ENCODE measurements at regions not wholly inside any gene's neighbourhood (a gene's known extent, or its start where the extent isn't known, plus 50 kb on each side); places are given as distances from the start of the nearest gene placed in this dataset.

DNA sequence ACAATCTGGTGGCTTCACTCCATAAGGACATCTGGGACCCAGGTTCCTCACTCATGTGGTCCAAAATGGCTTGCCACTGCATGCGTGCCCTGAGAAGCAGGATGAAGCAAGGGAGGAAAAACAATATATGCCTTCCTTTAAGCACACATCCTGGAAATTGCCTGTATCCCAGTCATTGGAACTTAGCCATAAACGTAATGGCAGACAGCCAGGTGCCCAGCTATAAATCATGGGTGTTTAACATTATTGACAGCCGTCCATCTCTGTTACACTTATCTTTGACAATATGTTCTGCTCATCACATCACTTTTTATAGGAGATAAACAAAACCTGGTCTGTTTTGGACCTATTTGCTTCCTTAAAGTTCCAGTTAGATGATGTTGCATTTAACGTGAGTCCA, 181.0 kb downstream of the AASDH start:
- DNase-seq (ENCODE audit: low spot score), result no peak

DNA sequence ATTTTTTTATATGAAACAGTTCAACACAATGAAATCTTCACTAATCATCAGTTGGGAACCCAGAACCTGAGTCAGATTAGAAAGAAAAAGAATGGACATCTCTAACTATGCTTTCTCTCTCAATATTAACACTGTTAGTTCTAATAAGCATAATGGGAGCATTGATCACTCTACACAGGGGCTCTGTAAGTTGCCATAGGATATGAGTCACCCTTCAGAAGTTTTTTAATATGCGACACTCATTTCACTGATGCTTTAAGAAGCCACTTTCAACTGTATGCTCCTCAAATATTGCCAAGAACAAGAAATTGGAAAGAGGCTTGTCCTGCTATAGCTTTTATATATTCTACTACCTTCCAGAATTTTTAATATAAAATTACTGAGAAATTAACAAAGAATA, 187.0 kb downstream of the AASDH start:
- no peak for DNase-seq (ENCODE audit: low spot score)

DNA sequence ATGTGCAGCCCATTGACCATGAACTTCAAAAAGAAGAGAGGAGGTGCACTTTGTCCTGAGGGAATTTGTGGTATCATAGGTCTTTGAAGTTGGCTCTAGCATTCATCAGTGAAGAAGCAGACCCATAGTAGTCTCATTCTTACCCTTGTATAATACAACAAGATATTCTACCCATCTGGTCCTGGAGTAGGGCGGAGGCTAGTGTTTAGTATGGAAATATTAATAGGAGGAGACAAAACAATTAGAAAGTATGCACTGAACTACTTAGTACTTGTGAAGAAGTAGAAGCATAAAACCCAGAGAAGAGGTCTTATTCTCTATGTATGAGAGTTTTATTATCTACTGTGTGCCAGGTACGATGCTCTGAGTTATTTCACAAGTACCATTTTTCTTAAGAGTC, 189.0 kb downstream of the AASDH start:
- no peak for DNase-seq (ENCODE audit: low spot score)

DNA sequence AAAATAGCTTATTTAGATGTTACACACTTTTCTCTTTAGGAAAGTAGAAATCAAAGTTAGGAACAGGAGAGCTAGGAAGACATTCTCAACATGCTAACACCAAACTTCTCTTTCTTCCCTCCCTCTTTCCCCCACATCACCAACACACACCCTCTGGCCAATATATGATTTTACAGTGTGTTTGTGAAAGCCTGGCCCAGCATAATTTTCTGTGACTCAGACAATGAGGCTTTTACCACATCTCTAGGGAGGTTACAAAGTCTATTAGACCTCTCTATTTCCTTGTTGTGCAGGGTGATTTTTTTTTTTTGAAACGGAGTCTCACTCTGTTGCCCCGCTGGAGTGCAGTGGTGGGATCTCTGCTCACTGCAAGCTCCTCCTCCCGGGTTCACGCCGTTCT, 189.9 kb downstream of the AASDH start:
- DNase-seq (ENCODE audit: low spot score), result no peak

DNA sequence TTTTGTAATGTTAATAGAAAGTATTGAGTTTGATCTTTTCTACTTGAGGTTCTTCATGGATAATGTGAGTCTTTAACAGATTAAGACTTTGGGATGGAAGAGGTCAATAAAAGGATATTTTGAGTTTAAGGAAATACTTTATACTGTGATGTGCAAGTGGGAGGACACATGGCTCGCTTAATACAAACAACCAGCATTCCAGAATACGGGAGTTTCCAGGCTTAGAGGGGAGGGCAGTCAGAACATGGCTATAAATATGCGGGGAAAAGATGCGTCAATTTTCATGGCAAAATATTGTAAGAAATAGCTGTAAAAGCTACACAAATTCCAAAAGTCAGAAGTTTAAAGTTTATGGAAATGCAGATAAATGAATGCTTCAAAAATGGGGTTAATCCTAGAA, 192.3 kb downstream of the AASDH start:
- no peak for DNase-seq (ENCODE audit: low spot score)

DNA sequence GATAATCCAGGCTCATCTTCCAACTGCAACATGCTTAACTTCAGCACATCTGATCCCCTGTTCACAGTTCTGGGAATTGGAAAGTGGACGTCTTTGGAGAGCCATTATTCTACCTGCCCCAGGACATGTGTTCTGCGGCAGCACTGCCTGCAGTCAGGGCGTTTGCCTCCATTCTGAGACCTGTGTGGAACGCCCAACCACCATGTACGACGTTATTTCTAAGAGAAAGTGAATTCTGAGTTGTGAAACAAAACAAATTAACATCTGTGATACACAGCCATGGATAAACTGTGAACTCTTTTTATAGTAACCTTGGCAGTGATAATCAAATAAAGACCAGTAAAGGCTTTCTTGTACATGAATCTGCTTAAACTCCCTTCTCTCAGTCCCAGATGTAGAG, 195.8 kb downstream of the AASDH start:
- DNase-seq (ENCODE audit: low spot score), result no peak

DNA sequence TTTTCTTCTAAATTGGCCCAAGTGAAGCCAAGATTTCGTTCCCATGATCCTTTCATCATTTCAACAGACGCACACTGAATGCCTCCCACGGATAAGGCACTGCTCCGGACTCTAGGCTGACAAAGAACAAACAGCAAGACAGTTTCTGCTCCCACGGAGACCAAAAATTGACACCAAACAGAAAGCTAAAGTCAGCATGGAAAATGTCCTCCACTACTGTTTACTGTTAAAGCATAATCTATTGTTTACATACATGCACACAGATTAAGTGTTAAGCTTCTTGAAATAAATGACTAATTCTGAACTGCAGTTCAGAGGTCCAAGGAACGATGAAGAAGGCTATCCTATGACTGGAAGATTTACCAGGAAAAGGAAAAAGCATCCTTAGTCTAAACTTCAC, 199.6 kb downstream of the AASDH start:
- DNase-seq (ENCODE audit: low spot score), result no peak

DNA sequence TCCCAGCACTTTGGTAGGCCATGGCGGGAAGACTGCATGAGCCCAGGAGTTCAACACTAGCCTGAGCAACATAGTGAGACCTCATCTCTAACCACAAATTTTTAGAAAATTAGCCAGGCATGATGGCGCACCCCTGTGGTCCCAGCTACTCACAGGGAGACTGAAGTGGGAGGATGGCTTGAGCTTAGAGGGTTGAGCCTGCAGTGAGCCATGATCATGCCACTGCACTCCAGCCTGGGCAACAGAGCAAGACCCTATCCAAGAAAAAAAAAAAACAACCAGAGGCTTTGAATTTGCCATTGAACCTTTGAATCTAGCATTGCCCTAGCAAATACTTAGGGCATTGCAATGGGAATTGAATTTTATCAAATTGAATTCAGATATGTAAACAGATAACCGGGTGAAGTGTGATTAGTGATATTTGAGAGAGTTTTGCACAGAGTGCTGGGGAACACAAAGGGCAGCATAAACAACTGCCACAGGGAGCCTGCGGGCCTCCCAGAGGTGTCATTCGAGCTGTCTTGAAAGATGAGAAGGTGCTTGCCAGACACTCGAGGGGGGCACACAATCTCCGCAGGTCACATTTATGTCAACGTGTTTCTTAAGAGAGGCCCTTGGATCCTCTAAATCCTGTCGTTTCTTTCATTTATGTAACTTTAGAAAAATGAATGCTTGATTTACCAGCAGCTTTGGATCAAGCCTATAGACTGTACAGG, 200.3 kb downstream of the AASDH start:
- no peak for DNase-seq (ENCODE audit: low spot score)

DNA sequence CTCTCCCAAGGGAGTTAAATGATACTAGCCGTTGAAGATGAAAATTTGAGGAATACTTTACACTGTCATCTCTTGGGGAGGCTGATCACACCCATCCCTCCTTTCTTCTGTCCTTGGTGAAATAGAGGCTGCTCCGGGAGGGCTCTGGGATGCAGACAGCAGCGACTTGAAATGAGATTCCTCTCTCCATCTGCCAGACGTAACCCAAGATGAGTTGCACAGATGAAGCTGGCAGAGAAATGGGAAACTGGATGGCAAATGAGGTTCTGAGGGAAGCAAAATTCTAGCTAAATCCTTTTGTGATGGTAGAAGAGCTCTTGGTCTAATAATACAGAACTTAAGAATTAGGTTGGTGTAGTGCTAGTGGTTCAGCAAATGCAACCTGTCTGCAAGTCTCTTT, 201.4 kb downstream of the AASDH start:
- no peak for DNase-seq (ENCODE audit: low spot score)

DNA sequence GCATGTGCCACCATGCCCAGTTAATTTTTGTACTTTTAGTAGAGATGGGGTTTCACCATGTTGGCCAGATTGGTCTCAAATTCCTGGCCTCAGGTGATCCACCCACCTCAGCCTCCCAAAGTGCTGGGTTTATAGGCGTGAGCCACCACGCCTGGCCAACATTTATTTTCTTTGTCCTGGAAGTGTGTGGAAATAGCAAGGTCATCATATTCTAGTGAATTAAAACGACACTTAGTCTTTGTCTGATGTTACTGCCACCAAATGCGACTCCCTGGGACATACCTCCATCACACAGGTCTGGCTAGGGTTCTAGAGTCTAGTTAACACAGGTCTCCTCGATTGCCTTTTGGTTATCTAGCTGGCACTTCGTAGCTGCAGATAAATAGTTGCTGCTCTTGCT, 203.1 kb downstream of the AASDH start:
- DNase-seq (ENCODE audit: low spot score), result no peak

DNA sequence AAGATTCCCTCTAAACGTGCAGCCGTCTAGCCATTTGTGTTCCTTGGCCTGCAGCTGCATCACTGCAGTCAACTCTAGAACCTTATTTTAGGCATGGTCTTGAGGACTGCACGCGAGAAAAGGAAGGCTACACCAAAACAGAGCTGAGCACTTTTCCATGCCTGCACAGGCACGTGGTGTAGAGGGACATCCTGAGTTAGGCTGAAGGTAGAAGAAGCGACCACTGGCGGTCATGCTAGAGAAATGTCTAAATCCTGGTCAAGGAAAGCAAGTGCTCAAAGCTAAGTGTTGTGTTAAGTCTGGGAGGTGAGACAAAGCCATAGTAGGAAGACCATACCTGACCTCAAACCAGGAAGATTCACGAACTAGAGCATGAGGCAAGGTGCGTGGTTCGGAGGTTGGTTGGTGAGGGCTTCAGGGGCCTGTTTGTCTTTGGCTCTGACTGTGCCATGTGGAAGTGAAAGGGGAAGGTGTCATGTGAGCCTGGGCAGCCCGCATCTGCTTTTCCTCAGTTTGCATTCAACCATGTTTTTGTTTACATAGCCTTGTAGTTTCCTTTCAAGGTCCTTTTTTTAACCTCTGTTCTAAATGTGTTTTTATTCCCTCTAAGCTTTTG, 203.8 kb downstream of the AASDH start:
- DNase-seq (ENCODE audit: low spot score), result peak; percentile 58

DNA sequence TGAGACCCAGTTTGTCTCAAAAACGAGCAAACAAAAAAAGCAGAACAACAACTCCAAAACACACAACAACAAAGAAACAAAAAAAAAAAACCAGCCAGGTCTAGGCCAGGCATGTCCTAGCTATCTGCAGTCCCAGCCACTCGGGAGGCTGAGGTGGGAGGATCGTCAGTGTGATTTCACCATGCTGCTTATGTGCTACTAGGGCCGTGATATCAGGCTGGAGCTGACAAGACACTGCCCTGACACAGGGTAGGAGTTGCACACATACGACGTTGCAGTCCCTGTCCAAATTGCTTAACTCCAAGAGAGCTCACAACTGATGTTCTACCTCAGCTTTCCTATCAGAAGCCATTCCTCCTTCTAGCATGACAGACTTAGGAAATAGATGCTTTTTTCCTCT, 204.9 kb downstream of the AASDH start:
- no peak for DNase-seq (ENCODE audit: low spot score)

DNA sequence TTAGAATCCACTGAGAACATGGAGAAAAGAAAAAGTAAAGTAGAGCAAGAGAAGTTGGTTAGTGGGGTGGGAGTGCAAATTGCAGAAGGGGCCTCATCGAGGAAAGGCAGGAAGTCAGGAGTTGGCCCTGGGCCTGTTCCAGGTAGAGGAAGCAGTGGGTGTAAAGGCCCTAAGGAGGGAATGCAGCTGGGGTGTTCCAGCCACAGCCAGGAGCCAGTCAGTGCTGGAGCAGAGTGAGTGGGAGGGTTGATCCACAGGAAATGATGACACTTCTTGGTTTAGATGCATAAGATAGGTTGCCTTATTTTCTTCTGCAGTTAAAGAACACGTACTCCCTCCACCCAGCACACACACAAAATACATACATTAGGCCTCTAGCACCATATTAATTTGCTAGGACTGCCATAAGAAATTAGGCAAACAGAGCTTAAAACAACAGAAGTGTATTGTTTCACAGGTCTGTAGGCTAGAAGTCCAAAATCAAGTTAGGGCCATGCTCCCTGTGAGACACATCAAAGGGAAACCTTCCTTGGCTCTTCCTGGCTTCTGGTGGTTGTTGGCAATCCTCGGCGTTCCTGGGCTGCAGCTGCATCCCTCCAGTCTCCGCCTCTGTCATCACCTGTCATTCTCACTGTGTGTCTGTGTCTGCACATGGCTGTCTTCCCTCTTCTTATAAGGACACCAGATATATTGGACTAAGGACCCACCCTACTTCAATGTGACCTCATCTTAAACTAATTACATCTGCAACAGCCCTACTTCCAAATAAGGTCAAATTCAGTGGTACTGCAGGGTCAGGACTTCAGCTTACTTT, 205.9 kb downstream of the AASDH start:
- peak; percentile 23 for DNase-seq (ENCODE audit: low spot score)

DNA sequence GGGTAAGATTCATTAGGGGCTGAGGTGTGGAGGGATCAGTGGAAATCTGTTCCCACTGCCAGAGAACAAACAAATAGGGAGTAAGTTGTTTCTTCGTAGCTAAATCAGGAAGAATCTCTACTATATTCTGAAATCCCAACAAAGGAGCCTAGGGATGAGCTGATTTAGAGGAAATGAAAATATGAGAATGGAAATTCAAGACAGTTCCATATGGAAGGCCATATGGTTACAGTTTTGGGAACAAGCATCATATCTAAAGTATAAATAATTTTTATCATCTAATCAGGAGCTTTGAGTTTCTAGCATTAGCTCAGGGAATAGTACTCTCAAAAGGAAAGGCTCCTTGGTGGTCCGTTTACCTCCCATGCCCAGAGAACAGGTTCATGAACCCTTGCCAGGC, 218.2 kb downstream of the AASDH start:
- DNase-seq (ENCODE audit: low spot score), result no peak

DNA sequence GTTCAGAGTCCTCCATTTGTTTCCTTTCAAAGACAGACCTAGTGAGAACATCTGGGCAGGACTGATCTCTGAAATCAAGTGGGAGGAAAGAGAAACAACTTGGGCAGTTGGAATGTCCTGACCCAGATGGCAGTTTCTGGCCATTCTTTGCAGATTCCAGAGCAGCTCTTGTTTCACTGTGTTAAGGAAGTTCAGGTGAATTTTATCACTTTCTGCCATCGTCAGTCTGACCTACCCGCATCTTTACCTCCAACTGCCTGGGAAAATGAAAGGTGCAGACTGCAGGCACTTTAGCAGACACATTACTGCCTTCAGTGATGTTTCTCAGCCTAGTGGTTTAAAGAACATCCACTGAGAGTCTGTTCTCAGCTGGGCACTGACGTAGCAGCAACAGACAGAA, 216.2 kb downstream of the CEP135 start:
- no peak for DNase-seq (ENCODE audit: low spot score)

DNA sequence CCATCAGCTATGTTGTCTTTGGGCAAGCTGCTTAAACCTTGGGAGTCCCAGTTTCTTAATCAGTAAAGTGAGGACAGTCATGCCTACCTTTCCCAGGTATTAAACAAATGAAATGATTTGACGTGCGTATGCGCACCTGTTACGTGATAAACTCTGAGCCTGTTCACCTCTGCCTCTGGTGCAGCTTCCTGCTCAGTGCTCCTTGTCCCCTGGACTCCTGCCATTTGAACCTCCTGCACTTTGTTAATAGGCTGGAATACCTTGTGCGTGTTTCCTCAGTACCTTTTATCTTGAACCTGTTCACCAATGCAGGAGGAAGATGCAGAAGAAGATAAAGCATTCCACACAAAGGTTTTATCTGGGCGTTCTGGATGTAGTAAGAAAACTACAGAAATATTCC, 211.9 kb downstream of the CEP135 start:
- no peak for DNase-seq (ENCODE audit: low spot score)

DNA sequence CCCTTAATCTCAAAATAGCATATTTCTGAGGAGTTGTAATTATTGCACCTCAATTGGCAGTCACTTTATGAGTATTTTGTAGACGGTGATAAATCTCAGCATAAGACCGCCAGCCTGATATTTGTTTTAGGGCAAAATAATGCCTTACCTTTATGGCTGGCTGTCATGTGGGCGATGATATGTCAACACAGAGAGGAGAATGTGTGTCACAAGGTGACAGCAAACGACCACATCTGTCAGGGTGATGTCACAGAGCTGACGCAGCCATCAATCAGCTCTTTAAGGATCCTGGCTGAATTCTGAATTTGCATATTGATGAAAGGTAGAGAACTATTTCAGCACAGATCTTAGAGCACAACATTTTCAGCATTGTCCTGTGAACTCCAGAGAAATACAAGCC, 209.7 kb downstream of the CEP135 start:
- no peak for DNase-seq (ENCODE audit: low spot score)

DNA sequence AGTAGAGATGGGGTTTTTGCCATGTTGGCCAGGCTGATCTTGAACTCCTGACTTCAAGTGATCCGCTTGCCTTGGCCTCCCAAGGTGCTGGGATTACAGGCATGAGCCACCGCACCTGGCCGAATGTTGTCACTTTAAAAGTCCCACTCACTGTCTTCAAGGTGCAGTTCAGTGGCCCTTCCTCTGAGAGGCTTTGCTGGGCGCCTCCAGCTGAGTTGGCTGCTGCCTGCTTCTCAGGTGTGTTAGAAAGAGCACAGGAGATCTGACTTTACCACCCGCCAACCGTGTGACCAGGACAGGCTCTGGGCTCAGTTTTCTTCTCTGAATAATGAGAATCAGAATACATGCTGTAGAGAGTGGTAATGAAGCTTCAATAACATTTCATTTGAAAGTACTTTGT, 207.4 kb downstream of the CEP135 start:
- DNase-seq (ENCODE audit: low spot score), result no peak

DNA sequence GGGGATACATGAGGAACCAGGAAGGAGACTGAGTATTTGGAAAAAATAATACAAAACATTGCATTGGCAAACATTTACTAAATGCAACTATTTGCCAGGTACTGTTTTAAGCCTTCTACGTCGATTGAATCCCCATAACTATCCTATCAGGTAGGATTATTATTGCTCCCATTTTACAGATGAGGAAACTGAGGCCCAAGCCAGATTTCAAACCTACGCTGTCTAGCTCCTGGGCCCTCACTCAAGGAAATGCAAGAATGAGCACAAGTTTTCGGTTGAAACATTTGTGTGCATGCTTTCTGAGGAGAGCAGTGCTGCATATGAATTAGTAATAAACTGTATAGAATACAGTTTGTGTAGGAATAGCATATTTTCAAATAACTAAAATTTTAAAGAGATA, 206.7 kb downstream of the CEP135 start:
- DNase-seq (ENCODE audit: low spot score), result no peak

DNA sequence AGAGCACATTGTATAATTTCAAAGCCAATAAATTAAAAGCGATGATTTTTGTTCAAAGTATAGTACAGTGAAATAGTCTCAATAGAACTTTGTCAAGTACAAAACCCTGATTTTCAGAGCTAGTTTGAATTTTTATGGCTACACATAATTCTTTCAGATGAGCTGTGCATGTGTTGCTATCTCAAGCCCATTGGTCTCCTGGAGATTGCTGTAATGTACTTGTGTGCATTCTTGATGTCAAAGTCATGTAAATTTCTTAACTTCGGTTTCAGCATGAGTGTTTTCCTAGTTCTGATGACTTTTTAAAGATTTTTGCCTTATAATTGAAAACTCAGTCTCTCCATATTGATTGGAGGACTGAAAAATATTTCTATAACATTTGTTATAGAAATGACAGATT, 200.8 kb downstream of the CEP135 start:
- DNase-seq (ENCODE audit: low spot score), result no peak

DNA sequence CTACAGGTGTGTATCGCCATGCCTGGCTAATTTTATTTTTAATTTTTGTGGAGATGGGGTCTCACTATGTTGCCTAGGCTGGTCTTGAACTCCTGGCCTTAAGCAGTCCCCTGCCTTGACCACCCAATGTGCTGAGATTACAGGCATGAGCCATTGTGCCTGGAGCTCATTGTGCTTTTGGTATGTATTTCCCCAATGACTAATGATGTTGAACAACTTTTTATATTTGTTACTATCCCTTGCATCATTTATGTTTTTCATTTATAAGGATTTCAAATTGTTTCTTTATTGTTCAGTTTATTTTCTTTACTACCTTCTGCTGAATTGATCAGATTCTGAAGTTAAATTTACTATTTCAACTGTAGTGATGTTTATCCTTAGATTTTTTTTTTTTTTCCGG, 199.7 kb downstream of the CEP135 start:
- DNase-seq (ENCODE audit: low spot score), result no peak

DNA sequence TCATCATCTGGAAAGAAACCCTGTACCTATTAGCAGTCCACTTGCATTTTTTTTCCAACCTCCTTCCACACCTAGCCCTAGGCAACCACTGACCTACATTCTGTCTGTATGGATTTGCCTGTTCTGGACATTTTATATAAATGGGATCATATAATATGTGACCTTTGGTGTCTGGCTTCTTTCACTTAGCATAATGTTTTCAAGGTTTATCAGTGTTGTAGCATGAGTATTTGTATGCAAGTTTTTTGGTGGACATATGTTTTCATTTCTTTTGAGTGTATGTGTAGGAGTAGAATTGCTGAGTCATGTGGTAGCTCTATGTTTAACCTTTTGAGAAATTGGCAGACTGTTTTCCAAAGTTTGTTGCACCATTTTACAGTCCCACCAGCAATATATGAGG, 198.6 kb downstream of the CEP135 start:
- DNase-seq (ENCODE audit: low spot score), result no peak

DNA sequence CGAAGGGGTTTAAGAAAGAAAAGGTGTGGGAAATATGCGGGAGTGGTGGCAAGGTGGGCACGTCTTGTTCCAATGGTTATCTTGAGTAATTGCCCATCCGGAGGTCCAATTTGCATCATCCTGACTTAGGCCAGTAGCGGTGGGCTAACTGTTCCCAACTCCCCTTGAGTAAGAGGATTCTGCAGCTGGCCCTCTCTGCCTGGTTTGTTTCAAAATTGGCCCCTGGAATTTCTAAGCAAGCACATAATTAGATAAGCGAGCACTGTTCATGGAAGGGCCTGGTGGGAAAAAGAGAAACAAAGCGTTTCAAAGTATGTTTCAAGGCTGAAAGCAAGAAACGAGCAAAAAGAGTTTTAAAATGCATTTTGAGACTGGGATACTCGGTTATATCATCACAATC, 198.2 kb downstream of the CEP135 start:
- no peak for DNase-seq (ENCODE audit: low spot score)
